ENCODE measurements at regions not wholly inside any gene's neighbourhood (a gene's known extent, or its start where the extent isn't known, plus 50 kb on each side); places are given as distances from the start of the nearest gene placed in this dataset.
A peak's percentile ranks its signal among the peaks of the same experiment; 100 is the strongest.

DNA sequence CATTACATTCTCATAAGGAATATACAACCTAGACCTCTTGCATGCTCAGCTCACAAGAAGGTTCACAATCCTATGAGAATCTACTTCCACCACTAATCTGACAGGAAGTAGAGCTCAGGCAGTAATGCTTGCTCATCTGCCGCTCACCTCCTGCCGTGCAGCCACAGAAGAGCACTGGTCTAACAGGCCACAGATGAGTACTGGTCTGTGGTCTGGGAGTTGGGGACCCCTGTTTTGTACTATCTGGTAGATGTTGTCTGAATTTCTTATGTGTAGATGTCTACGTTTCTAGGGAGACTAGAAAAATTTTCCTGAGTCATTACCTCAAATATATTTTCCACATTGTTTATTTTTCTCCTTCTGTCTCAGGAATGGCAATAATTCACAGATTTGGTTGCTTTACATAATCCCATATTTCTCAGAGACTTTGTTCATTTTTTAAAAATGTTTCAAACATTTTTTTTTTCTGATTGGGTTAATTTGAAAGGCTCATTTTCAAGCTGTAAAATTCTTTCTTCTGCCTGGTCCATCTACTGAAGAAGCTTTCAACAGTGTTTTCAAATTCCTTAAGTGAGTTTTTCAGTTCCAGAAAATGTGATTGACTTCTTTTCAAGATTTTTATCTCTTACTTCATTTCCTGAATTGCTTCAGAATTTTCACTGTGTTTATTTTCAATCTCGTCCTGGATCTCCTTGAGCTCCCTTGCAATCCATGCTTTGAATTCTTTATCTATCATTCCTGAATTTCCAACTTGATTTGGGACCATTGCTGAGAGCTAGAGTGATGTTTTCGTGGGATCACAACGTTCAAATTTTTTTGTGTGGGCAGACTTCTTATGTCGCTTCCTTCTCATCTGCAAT lies 1322.2 kb downstream of the PCDH9 start:
- H3K4me2 ChIP-seq (ENCODE audit: insufficient read depth, low read length) = no peak overlapping the region
- H3K36me3 ChIP-seq (ENCODE audit: control insufficient read depth in 2 of 2, extremely low read depth in 1 of 2, insufficient read depth in 2 of 2, low read length in 2 of 2) = no peaks in the 10 kb centered on the region
- H3K4me1 ChIP-seq (ENCODE audit: control insufficient read depth, extremely low read depth, insufficient read depth, low read length) = peaks cover 12% of the 10 kb centered on the region
- H4K20me1 ChIP-seq (replicated peaks; ENCODE audit: control insufficient read depth, extremely low read depth, insufficient read depth, low read length) = no peaks in the 10 kb centered on the region
- no TSS peak for BruUV-seq (replicated peaks)
- no peak overlapping the region for H3K9ac ChIP-seq (replicated peaks; ENCODE audit: extremely low read depth, insufficient read depth, low read length)
- TF ChIP-seq FOS (IDR thresholded peaks at IDR 0.05; ENCODE audit: borderline replicate concordance, insufficient read depth, low read length) = peak; percentile 35
- no peak for TF ChIP-seq JUN (IDR thresholded peaks at IDR 0.05; ENCODE audit: borderline replicate concordance, insufficient read depth, insufficient read length, low read depth)
- TF ChIP-seq POLR2A (IDR thresholded peaks at IDR 0.05; ENCODE audit: low read depth, low read length) = no peak
- TF ChIP-seq EZH2 (IDR thresholded peaks at IDR 0.05; ENCODE audit: borderline replicate concordance, low read depth, low read length, severe bottlenecking) = no peak
- ChIA-PET POLR2A (no interaction called here), CTCF (no interaction called here)
- H2AFZ ChIP-seq (ENCODE audit: low read depth, low read length) = no peak overlapping the region
- no peak overlapping the region for H3K27ac ChIP-seq (ENCODE audit: insufficient read depth, low read depth, low read length)
- peaks cover 2% of the 10 kb centered on the region for H3K9me1 ChIP-seq (replicated peaks; ENCODE audit: control insufficient read depth, extremely low read depth, insufficient read depth, low read length)
- no peak overlapping the region for H3K4me3 ChIP-seq (replicated peaks in 1 of 3; ENCODE audit: insufficient read depth in 1 of 3, low read depth in 1 of 3, low read length in 3 of 3)
- peaks cover 2% of the 10 kb centered on the region for H3K9me3 ChIP-seq (replicated peaks; ENCODE audit: control insufficient read depth, insufficient read depth, low read length)
- FAIRE-seq (no peak), DNase-seq (ENCODE audit: low read depth, low spot score) (no peak)
- dilution Hi-C loops (cut with MboI; ENCODE audit: extremely low pct_ligation_motif_present, low sequenced_read_pairs) = no loop called here
- H3K79me2 ChIP-seq (ENCODE audit: control insufficient read depth, insufficient read depth, low read length) = no peaks in the 10 kb centered on the region
- intact Hi-C loops (cut with micrococcal nuclease) = no loop called here
- no peaks in the 10 kb centered on the region for H3K27me3 ChIP-seq (ENCODE audit: control insufficient read depth in 2 of 2, insufficient read depth in 2 of 2, low read length in 2 of 2)

DNA sequence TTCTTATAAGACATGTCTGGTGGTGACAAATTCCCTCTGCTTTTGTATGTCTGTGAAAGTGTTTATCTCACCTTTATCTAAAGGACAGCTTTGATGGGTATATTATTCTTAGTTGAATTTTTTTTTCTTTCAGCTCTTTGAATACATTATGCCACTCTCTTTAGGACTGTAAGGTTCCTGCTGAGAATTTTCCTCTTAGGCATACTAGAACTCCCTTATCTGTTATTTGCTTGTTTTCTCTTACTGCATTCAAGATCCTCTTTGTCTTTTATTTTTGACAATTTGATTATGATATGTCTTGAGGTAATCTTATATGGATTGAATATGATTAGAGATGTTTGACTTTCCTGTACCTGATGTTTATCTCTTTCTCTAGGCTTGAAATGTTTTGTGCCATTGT lies 1328.4 kb downstream of the PCDH9 start:
- Histone ChIP-seq H3K4me2 (ENCODE audit: insufficient read depth, low read length) (no peak overlapping the region), H4K20me1 (replicated peaks; ENCODE audit: control insufficient read depth, extremely low read depth, insufficient read depth, low read length) (no peaks in the 10 kb centered on the region), H3K27ac (ENCODE audit: insufficient read depth, low read depth, low read length) (no peak overlapping the region), H3K27me3 (ENCODE audit: control insufficient read depth in 2 of 2, insufficient read depth in 2 of 2, low read length in 2 of 2) (no peaks in the 10 kb centered on the region), H2AFZ (ENCODE audit: low read depth, low read length) (no peak overlapping the region), H3K36me3 (ENCODE audit: control insufficient read depth in 2 of 2, extremely low read depth in 1 of 2, insufficient read depth in 2 of 2, low read length in 2 of 2) (no peaks in the 10 kb centered on the region), H3K79me2 (ENCODE audit: control insufficient read depth, insufficient read depth, low read length) (no peaks in the 10 kb centered on the region), H3K9me1 (replicated peaks; ENCODE audit: control insufficient read depth, extremely low read depth, insufficient read depth, low read length) (peaks cover 2% of the 10 kb centered on the region), H3K4me3 (replicated peaks in 1 of 3; ENCODE audit: insufficient read depth in 1 of 3, low read depth in 1 of 3, low read length in 3 of 3) (no peak overlapping the region), H3K9ac (replicated peaks; ENCODE audit: extremely low read depth, insufficient read depth, low read length) (no peak overlapping the region), H3K4me1 (ENCODE audit: control insufficient read depth, extremely low read depth, insufficient read depth, low read length) (no peaks in the 10 kb centered on the region), H3K9me3 (replicated peaks; ENCODE audit: control insufficient read depth, insufficient read depth, low read length) (no peaks in the 10 kb centered on the region)
- POLR2A ChIA-PET = no interaction called here
- FAIRE-seq (no peak), DNase-seq (ENCODE audit: low read depth, low spot score) (no peak)
- no TSS peak for BruUV-seq (replicated peaks)
- CTCF ChIA-PET = no interaction called here
- intact Hi-C loops (cut with micrococcal nuclease) (no loop called here), dilution Hi-C loops (cut with MboI; ENCODE audit: extremely low pct_ligation_motif_present, low sequenced_read_pairs) (no loop called here)
- TF ChIP-seq, protein P1, sequence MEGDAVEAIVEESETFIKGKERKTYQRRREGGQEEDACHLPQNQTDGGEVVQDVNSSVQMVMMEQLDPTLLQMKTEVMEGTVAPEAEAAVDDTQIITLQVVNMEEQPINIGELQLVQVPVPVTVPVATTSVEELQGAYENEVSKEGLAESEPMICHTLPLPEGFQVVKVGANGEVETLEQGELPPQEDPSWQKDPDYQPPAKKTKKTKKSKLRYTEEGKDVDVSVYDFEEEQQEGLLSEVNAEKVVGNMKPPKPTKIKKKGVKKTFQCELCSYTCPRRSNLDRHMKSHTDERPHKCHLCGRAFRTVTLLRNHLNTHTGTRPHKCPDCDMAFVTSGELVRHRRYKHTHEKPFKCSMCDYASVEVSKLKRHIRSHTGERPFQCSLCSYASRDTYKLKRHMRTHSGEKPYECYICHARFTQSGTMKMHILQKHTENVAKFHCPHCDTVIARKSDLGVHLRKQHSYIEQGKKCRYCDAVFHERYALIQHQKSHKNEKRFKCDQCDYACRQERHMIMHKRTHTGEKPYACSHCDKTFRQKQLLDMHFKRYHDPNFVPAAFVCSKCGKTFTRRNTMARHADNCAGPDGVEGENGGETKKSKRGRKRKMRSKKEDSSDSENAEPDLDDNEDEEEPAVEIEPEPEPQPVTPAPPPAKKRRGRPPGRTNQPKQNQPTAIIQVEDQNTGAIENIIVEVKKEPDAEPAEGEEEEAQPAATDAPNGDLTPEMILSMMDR (IDR thresholded peaks at IDR 0.05; ENCODE audit: extremely low read depth in 1 of 2, insufficient read depth in 1 of 2, low read depth in 1 of 2, low read length in 2 of 2) = no peak
- no peak for TF ChIP-seq FOS (IDR thresholded peaks at IDR 0.05; ENCODE audit: borderline replicate concordance, insufficient read depth, low read length)
- TF ChIP-seq POLR2A (IDR thresholded peaks at IDR 0.05; ENCODE audit: low read depth, low read length) = no peak
- TF ChIP-seq MYC (IDR thresholded peaks at IDR 0.05; ENCODE audit: low read depth, low read length) = no peak
- no peak for TF ChIP-seq GATA2 (IDR thresholded peaks at IDR 0.05; ENCODE audit: insufficient read depth, insufficient read length, low read depth, low read length)
- no peak for TF ChIP-seq JUN (IDR thresholded peaks at IDR 0.05; ENCODE audit: borderline replicate concordance, insufficient read depth, insufficient read length, low read depth)
- TF ChIP-seq, protein P2, sequence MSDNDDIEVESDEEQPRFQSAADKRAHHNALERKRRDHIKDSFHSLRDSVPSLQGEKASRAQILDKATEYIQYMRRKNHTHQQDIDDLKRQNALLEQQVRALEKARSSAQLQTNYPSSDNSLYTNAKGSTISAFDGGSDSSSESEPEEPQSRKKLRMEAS (IDR thresholded peaks at IDR 0.05; ENCODE audit: insufficient read depth, insufficient read length) = no peak
- TF ChIP-seq EZH2 (IDR thresholded peaks at IDR 0.05; ENCODE audit: borderline replicate concordance, low read depth, low read length, severe bottlenecking) = no peak
- no peak for TF ChIP-seq POLR2AphosphoS5 (IDR thresholded peaks at IDR 0.05; ENCODE audit: insufficient read depth, low read depth, low read length)

Measured in endothelial cell of umbilical vein (primary cell).